WTC11 (cell line): ENCODE measurements at regions not wholly inside any gene's neighbourhood (a gene's known extent, or its start where the extent isn't known, plus 50 kb on each side); places are given as distances from the start of the nearest gene placed in this dataset.

Experiments
- ATAC-seq: fragments of 200-7000 bp; cut with Tn5 transposase; 2 replicates; pipeline ENCODE4 v1.10.0; 2021; ENCODE audit warnings: mild to moderate bottlenecking, moderate library complexity
- CTCF ChIA-PET: fragments of 300-600 bp; sonication (Branson Sonifier 250); formaldehyde crosslinking; loops from one replicate; lab custom pipeline; 2021; ENCODE audit warnings: antibody characterized with exemption; lab: Charles Lee
- POLR2A ChIA-PET: fragments of 350-600 bp; sonication (Branson Sonifier 250); formaldehyde crosslinking; loops from one replicate; lab custom pipeline; 2021; ENCODE audit warnings: antibody characterized with exemption; lab: Charles Lee
- DNase-seq: peaks from one replicate; pipeline ENCODE4 v3.0.0; 2021; ENCODE audit warnings: low spot score
- H3K27ac Mint-ChIP-seq: 2 replicates; pipeline ENCODE4 v1.8.0; 2021; ENCODE audit warnings: mixed read lengths
- H3K27me3 Mint-ChIP-seq: 2 replicates; pipeline ENCODE4 v1.8.0; 2021; ENCODE audit warnings: low read depth, mild to moderate bottlenecking, moderate library complexity, mixed read lengths
- H3K36me3 Mint-ChIP-seq: 2 replicates; pipeline ENCODE4 v1.8.0; 2021; ENCODE audit warnings: mixed read lengths
- H3K4me1 Mint-ChIP-seq: 2 replicates; pipeline ENCODE4 v1.8.0; 2022; ENCODE audit warnings: mixed read lengths
- H3K4me3 Mint-ChIP-seq: 2 replicates; pipeline ENCODE4 v1.8.0; 2021; ENCODE audit warnings: mild to moderate bottlenecking, moderate library complexity, mixed read lengths
- H3K9me3 Mint-ChIP-seq: 2 replicates; pipeline ENCODE4 v1.8.0; 2021; ENCODE audit warnings: mixed read lengths
- ATF1 ChIP-seq: sonication (generic); formaldehyde crosslinking; IDR thresholded peaks from 2 replicates; pipeline ENCODE4 v1.8.1; 2023; ENCODE audit warnings: mild to moderate bottlenecking, moderate library complexity, missing genetic modification reagents
- ATF6 ChIP-seq: sonication (generic); formaldehyde crosslinking; IDR thresholded peaks from 2 replicates; pipeline ENCODE4 v1.8.1; 2023; ENCODE audit warnings: mild to moderate bottlenecking, missing genetic modification reagents
- CDX4 ChIP-seq: fragments of 250-450 bp; sonication (Bioruptor Pico); IDR thresholded peaks from 2 replicates; pipeline ENCODE4 v1.9.0; 2021; ENCODE audit warnings: moderate library complexity, mild to moderate bottlenecking, inconsistent platforms, borderline replicate concordance
- EMX1 ChIP-seq: fragments of 250-450 bp; sonication (Bioruptor Pico); IDR thresholded peaks from 2 replicates; pipeline ENCODE4 v1.8.0; 2021; ENCODE audit warnings: mild to moderate bottlenecking
- GABPB1 ChIP-seq: sonication (generic); formaldehyde crosslinking; IDR thresholded peaks from 2 replicates; pipeline ENCODE4 v1.8.1; 2023; ENCODE audit warnings: mild to moderate bottlenecking, missing genetic modification reagents
- GTF2I ChIP-seq: fragments of 250-450 bp; sonication (Bioruptor Pico); conservative IDR thresholded peaks from 2 replicates; pipeline ENCODE4 v1.4.0; 2021; ENCODE audit warnings: mild to moderate bottlenecking
- HMGA2 ChIP-seq: fragments of 250-450 bp; sonication (Bioruptor Pico); IDR thresholded peaks from 2 replicates; pipeline ENCODE4 v1.4.0; 2021; ENCODE audit warnings: mild to moderate bottlenecking, moderate library complexity
- JAZF1 ChIP-seq: fragments of 250-450 bp; sonication (Bioruptor Pico); IDR thresholded peaks from 2 replicates; pipeline ENCODE4 v1.9.0; 2021; ENCODE audit warnings: moderate library complexity, mild to moderate bottlenecking, inconsistent platforms
- KAT7 ChIP-seq: sonication (generic); formaldehyde crosslinking; IDR thresholded peaks from 2 replicates; pipeline ENCODE4 v1.8.1; 2023; ENCODE audit warnings: missing genetic modification reagents, mild to moderate bottlenecking, borderline replicate concordance
- MAX ChIP-seq: sonication (generic); formaldehyde crosslinking; IDR thresholded peaks from 2 replicates; pipeline ENCODE4 v1.8.0; 2022; ENCODE audit warnings: mild to moderate bottlenecking, missing genetic modification reagents
- MLX ChIP-seq: sonication (generic); formaldehyde crosslinking; IDR thresholded peaks from 2 replicates; pipeline ENCODE4 v1.8.1; 2023; ENCODE audit warnings: mild to moderate bottlenecking, missing genetic modification reagents, moderate library complexity
- NFE2L1 ChIP-seq: sonication (generic); formaldehyde crosslinking; IDR thresholded peaks from 2 replicates; pipeline ENCODE4 v1.8.1; 2023; ENCODE audit warnings: missing genetic modification reagents
- OVOL2 ChIP-seq: fragments of 250-450 bp; sonication (Bioruptor Pico); IDR thresholded peaks from 2 replicates; pipeline ENCODE4 v1.9.0; 2021; ENCODE audit warnings: mild to moderate bottlenecking, borderline replicate concordance
- SOX15 ChIP-seq: fragments of 250-450 bp; sonication (Bioruptor Pico); IDR thresholded peaks from 2 replicates; pipeline ENCODE4 v1.9.0; 2021; ENCODE audit warnings: mild to moderate bottlenecking
- TCF7 ChIP-seq: sonication (generic); formaldehyde crosslinking; IDR thresholded peaks from 2 replicates; pipeline ENCODE4 v1.8.0; 2022; ENCODE audit warnings: mild to moderate bottlenecking, low read depth, missing genetic modification reagents, moderate library complexity
- TEAD4 ChIP-seq: sonication (generic); formaldehyde crosslinking; IDR thresholded peaks from 2 replicates; pipeline ENCODE4 v1.8.0; 2022; ENCODE audit warnings: mild to moderate bottlenecking, missing genetic modification reagents
- USF2 ChIP-seq: sonication (generic); formaldehyde crosslinking; IDR thresholded peaks from 2 replicates; pipeline ENCODE4 v1.8.1; 2023; ENCODE audit warnings: mild to moderate bottlenecking, missing genetic modification reagents, moderate library complexity
- ZNF416 ChIP-seq: fragments of 250-450 bp; sonication (Bioruptor Pico); IDR thresholded peaks from 2 replicates; pipeline ENCODE4 v1.9.0; 2021; ENCODE audit warnings: mild to moderate bottlenecking, inconsistent platforms
- ZSCAN18 ChIP-seq: fragments of 250-450 bp; sonication (Bioruptor Pico); IDR thresholded peaks from 2 replicates; pipeline ENCODE4 v2.1.2; 2022; ENCODE audit warnings: mild to moderate bottlenecking, moderate library complexity

- no peaks in the 10 kb centered on the region for H3K4me1 Mint-ChIP-seq
- CTCF ChIA-PET: no interaction called here
- H3K27ac Mint-ChIP-seq: no peak overlapping the region
- no peaks in the 10 kb centered on the region for H3K27me3 Mint-ChIP-seq
- TF ChIP-seq GABPB1 (CRISPR knock-in tag) (no peak), TCF7 (CRISPR knock-in tag) (no peak), EMX1 (CRISPR knock-in tag) (no peak), CDX4 (CRISPR knock-in tag) (no peak), NFE2L1 (CRISPR knock-in tag) (no peak), OVOL2 (CRISPR knock-in tag) (no peak), ZSCAN18 (CRISPR knock-in tag) (no peak), ZNF416 (no peak)
- no peak overlapping the region for H3K4me3 Mint-ChIP-seq
- peaks cover 20% of the 10 kb centered on the region for H3K36me3 Mint-ChIP-seq
- H3K9me3 Mint-ChIP-seq: peaks cover 45% of the 10 kb centered on the region
- DNase-seq: no peak
- POLR2A ChIA-PET: no interaction called here
- no peak for ATAC-seq
Measured at GRCh38 chr5:125244531-125244930, 498.1 kb upstream of the ZNF608 start.

- Mint-ChIP-seq H3K36me3 (peaks cover 14% of the 10 kb centered on the region), H3K27ac (no peak overlapping the region), H3K27me3 (no peaks in the 10 kb centered on the region), H3K4me3 (no peak overlapping the region), H3K4me1 (no peaks in the 10 kb centered on the region), H3K9me3 (peaks cover 39% of the 10 kb centered on the region)
- DNase-seq: peak; percentile 18
- ATAC-seq: peak; percentile 87
- CTCF ChIA-PET: no interaction called here
- TF ChIP-seq KAT7 (CRISPR knock-in tag) (no peak), ATF6 (CRISPR knock-in tag) (no peak), USF2 (peak; percentile 60)
- POLR2A ChIA-PET: no interaction called here
Measured at GRCh38 chr5:125245216-125245615, 498.8 kb upstream of the ZNF608 start.

GRCh38 chr5:125249400-125249799 lies 503.0 kb upstream of the ZNF608 start:
- no peak for ATAC-seq
- no peak for TF ChIP-seq TEAD4 (CRISPR knock-in tag)
- TF ChIP-seq SOX15 (CRISPR knock-in tag): no peak
- no peak for TF ChIP-seq MLX (CRISPR knock-in tag)
- TF ChIP-seq CDX4 (CRISPR knock-in tag): no peak
- no peak for TF ChIP-seq JAZF1
- no peak for TF ChIP-seq MAX
- TF ChIP-seq ATF1: no peak
- no peak for TF ChIP-seq HMGA2 (CRISPR knock-in tag)
- no peak for TF ChIP-seq GTF2I (CRISPR knock-in tag)
- Mint-ChIP-seq H3K4me1 (no peaks in the 10 kb centered on the region), H3K36me3 (peaks cover 34% of the 10 kb centered on the region), H3K9me3 (peaks cover 52% of the 10 kb centered on the region), H3K4me3 (no peak overlapping the region), H3K27ac (no peak overlapping the region), H3K27me3 (no peaks in the 10 kb centered on the region; the same call in 1 of the 2 replicates)
- DNase-seq: no peak
- ChIA-PET POLR2A (no interaction called here), CTCF (no interaction called here)
